Stimulated activated CD8-positive, alpha-beta memory T cell treated with anti-CD3 and anti-CD28 coated beads, Interleukin-15, amount 100 ng/mL, for 48 hours (primary cell): ENCODE measurements at regions not wholly inside any gene's neighbourhood (a gene's known extent, or its start where the extent isn't known, plus 50 kb on each side); places are given as distances from the start of the nearest gene placed in this dataset.

Experiments
- DNase-seq, 2 donors: peaks; one replicate each; pipeline ENCODE4 v3.0.0-alpha.2; 2020; ENCODE audit warnings: low read depth in 2 of 2

DNA sequence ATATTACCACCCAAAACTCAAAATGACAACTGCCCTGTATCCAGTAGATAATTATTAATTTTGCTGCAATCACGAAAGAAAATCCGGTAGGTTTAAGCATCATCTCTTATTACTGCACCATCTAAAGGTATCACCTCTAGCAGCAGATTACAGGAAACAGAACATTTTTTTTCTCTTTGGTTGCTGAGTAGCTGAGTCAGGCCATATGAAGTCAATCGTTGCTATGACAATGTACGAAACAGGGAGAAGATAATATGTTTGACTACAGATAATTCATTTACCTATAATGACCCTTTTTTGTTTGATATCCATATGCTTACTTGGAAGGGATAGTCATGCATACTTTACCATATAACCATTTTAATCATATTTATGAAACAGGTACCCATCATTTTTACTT, 831.6 kb upstream of the CHAC2 start:
- DNase-seq, result no peak

DNA sequence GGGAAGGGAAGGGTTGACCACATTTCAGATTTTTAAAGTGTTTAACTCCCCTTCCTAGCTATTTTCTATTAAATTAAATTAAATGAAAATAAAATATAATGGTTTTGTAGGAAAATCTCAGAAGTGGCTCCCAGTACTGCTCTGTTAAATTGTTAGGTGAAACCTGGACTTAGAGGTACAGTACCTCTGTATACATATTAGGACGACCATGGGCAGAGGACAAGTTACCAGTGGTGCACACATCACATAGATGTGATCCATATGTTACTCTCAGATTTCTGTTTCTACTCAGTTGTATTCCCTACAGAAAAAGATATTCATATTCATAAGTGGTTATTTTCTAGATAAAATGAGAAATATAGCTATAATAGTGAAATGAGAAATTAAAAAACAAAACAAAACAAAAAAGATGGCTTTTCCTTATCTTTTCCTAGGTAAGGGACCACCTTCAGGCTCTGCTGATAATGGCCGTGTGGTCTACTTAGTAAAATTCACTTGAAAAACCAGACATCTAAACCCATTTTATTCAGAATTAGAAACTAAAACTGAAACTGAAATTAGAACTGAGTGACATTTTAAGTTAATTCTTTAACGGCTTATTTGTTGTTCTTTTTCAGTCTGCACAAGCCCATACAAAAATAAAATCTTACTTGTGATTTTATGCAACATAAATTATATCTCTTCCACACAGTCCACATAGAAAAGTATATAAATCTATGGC, 832.5 kb upstream of the CHAC2 start:
- DNase-seq, result no peak

DNA sequence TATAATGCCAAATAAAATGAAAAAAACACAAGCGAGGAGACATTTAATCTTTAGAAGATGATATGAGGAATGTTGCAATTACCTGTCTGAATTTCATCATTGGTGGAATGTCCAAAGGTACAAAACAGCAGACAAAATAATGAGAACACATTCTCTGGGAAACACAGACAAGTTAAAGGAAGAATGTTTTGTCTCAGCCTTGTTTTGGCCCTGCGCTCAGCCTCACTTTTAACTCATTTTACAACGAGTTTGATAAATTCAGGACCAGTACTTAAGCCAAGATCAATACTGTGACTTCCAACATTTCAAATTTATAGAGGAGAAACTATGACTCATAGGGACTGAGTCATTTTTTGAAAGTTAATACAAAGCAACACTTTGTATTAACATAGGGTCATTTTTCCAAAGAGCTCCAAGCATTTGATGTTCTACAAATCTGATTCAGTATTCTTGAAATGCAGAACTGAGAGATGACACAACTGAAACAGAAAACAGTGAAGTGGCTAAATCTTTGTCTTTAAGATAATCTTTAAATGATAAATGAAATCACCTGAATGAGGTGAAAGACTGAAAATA, 833.2 kb upstream of the CHAC2 start:
- DNase-seq, result no peak

DNA sequence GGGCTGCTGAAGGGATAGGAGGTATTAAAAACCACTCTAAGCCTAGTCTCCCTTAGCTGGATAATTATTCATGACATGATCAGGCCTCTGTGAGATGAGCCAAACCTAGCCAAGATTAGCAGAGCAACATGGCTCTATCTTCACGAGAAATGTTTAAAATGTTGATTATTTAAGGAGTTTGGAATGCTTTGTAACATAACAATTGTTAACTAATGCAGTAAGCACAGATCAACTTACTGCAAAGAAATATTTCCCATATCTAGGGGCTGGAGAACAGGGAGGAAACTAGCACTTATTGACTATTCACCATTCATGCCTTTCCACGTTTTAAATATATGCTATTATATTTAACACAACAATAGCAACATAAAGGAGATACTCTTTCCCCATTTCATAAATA, 833.7 kb upstream of the CHAC2 start:
- no peak for DNase-seq

DNA sequence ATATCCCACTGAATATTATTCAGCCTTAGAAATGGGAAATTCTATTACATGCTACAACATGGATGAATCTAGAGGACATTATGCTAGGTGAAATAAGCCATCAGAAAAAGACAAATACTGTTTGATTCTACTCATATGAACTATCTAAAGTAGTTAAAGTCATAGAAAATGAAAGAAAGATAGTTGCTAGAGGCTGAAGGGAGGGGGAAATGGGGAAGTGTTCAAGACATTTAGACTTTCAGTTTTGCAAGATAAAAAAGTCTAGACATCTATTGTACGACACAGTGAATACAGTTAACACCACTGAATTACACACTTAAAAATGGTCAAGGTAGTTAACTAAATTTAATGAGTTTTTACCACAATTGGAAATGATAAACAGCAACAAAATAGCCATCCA, 835.9 kb upstream of the CHAC2 start:
- no peak for DNase-seq

DNA sequence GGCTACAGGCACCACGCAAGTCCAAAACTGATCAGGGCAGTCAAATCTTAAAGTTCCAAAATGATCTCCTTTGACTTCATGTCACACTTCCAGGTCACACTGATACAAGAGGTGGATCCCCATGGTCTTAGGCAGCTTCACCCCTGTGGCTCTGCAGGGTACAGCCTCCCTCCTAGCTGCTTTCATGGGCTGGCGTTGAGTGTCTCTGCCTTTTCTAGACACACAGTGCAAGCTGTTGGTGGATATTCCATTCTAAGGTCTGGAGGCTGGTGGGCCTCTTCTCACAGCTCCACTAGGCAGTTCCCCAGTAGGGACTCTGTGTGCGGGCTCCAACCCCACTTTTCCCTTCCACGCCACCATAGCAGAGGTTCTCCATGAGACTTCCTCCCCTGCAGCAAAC, 838.2 kb upstream of the CHAC2 start:
- DNase-seq, result no peak

DNA sequence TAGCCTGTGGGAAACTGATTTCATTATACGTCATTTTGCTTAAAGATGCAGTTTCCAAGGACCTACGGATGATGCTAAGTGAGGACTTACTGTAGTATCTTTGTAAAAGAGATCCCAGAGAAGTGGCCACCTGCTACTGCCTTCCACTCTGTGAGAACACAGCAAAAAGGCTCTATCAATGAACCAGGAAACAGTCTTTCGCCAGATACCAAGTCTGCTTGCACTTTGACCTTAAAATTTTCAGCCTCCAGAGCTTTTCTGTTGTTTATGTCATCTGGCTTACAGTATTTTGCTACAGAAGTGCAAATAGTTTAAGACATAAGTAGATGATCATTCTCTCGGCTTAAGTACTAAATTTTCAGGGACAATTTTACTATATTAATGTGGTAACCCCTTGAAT, 847.9 kb upstream of the CHAC2 start:
- no peak for DNase-seq

DNA sequence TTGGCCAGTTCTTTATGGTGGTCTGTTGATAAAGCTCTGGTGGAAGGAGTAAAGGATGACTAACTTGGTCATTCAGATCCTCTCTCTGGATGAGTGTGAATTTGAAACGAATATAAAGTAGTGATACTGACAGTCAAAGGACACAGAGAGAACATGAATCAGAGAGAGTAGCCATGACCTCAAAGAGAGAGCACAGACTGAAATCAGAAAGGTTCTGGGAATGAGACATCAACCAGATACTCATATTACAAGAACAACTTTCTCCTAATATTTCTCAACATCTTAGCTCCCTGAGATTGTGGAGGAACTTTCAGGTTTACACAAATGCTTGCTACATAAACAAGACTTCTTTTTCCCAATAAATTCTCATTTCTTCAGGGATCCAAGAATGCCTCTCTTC, 849.1 kb upstream of the CHAC2 start:
- DNase-seq, result no peak

DNA sequence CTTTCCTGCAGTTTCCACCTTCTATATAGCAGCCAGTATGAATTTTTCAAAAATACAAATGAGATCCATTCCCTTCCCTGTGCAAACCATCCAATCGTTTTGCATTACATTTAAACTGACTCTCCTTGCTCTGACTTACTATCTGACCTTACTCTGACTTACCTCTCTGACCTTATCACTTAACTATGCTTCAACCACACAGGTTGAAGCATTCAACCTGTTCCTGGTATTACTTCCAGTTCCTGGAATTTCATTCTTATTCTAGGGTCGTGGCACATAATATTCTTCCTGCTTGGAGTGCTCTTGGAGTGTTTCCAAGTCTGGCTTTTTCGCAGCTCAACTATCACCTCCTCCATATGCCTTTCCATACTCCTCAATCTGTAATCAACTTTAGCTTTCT, 850.6 kb upstream of the CHAC2 start:
- no peak for DNase-seq

DNA sequence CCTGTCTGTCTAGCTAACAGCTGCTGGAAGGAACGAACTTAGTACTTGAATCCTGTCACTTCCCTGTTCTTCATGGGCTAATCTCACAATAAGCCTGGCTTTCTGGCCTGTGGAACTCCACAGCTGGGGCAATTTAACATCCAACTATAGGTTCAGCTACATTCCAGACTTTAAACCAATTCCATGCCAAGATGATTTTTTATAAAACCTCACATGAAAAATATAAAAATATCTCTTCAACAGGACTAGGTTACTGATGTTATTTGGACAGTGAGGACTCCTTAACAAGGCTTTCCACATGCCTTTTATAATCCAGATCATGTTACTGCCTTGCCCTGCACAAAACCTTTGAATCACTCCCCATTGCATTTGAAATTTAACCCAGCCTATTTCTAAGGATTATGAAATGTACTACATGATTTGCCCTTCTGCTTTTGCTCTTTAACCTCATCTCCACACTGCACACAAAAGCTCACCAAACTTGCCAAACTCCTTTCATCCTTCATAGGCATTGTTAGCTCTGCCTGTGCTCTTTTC, 863.2 kb upstream of the CHAC2 start:
- no peak for DNase-seq

DNA sequence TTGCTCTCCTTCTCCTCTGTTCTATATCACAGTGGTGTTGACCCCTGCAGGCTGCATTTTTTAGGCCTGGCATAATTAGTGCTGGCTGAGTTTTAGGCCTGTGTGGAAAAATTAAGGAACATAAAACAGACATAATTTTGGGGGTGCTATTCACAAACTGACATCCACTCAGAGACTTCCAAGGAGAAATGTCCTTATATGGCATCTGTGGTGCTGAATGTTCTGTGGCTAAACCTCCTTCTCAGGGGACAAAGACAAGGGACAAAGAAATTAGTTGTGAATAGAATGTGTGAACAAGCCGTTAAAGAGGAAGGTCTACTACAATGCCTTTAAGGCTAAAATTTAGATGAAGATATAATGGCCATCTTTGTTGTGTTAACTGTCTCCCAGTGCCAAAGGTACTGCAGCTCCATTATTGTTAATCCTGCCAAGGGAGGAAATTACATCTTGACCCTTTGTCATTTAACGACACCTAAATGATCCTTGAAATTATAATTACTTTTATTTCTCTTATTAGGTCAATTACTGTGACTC, 870.0 kb upstream of the CHAC2 start:
- no peak for DNase-seq

DNA sequence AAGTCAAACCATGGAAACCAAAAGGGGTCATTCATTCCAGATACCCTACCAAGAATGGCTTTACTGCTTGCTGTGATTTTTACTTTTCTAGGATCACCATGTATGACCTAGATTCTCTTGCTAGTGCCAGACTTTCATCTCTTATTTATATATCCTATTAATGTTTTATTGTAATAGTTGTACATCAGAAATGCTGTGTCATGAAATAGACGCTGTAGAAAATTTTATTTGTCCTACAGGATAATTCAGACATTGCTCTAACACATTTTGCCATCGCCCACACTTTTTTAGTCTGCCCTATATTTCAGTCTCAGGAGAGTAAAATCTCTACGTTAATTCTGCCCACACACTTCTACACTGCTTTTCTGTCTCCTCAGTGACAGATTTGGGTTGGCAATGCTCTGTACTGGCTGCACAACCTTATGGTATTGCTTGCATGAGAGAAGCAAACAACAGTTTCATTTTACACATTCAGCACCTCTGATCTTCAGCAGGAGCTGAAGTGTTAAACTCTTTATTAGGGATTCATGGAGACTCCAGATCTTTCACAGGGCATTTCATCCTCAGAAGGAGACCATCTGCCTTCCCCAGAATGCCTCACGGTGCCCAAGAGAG, 871.8 kb upstream of the CHAC2 start:
- DNase-seq, result no peak

DNA sequence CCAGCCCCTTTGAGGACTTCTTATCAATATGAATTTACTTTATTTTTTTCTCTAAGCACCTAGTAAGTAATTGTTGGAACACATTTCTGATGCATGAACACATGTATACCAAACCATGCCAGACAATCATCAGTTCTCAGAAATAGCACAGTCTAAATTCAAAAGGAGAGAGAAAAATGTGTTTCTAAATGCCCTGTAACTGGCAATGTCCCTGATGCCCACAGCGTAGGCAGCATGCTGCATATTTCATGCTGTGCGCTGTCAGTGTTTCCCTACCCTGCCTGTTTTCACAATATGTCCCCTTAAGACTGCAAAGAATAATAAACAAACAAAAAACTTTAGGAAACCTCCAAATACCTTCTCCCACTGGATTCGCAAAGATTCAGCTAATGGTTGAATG, 881.0 kb upstream of the CHAC2 start:
- no peak for DNase-seq

DNA sequence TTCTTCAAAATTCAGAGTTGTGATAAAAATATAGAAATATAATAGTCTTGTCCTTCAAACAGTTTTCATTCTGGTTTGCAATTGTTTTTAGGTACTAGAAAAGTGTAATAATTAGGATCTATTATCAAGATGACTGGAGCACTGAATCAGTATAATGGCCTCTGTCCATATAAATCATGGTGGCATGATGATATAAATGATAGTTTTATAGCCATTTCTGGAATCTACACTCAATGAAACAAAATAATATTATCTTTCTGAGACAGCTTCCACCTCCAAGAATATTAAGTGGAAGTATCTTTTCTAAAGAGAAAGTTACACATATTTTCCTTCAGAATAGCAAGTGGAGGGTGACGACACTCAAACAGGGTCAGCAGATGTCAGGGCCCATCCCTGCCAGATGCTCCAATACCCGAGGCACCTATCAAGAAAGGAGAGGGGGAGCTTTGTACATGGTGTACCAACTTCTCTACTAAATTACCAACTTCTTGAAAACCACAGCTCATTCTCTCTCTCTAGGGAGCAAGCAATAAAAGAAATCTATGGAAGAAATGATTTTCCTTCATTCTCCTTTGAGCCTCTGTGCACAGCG, 882.7 kb upstream of the CHAC2 start:
- DNase-seq, result no peak

DNA sequence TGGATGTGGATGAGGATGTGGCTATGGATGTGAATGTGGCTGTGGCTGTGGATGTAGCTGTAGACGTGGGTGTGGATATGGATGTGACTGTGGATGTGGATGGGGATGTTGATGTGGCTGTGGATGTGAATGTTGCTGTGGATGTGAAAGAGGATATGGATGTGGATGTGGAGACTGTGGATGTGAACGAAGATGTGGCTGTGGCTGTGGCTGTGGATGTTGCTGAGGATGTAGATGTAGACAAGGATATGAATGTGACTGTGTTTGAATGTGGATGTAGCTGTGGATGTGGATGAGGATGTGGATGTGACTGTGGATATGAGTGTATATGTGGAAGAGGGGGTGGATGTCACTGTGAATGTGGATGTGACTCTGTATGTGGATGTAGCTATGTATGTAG, 884.6 kb upstream of the CHAC2 start:
- no peak for DNase-seq

DNA sequence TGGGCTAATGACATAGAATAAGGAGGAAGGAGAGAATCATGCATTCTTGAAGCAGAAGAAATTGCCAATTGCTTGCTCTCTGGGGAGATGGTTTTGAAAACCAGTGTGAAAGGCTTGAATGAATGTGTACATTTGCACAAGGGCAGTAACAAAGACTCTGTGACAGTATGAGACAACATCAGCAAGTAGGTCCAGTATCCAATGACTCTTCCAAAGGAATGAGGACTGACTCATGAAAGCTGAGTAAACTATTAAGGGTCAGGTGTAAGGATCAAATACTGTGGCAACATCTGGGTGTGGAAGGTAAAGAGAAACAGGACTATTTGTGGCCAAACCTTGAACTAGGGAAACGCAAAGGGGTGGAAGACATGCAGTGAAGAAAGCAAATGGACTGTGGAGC, 886.0 kb upstream of the CHAC2 start:
- no peak for DNase-seq

DNA sequence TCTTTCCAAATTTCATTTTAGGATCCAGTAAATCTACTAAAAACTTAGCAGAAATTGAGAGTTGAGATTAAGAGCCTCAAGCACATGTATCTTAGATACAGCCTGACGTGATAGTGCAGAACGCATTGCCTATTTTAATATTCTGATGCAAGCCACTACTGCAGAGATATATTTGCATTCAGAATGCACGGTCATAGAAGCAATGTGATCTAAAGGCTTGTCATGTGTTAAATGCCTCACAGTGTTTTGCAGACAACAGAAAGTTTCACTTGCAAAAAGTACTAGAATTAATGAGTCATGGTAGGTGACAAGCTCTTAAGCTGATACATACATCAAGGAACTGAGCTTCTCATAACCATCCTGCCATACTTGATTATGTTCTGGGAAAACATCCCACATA, 886.7 kb upstream of the CHAC2 start:
- DNase-seq, result no peak

DNA sequence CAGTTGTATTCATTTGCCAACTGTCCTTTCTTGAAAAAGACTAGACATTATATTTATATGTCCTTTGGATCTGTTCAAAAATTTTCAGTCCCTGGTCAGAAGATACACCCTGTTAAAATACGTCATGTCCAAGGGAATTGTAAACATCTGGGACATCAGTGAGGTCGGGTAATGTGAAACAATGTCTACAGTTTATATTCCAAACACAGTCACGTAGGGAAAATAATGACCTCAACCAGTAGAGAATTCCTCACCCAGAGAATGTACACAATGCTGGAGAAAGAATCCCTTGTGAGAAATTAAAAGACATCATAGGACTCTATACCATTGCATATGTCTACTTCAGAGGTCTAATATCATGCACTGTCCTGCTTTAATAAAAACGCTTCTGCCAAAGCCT, 888.0 kb upstream of the CHAC2 start:
- DNase-seq, result no peak

DNA sequence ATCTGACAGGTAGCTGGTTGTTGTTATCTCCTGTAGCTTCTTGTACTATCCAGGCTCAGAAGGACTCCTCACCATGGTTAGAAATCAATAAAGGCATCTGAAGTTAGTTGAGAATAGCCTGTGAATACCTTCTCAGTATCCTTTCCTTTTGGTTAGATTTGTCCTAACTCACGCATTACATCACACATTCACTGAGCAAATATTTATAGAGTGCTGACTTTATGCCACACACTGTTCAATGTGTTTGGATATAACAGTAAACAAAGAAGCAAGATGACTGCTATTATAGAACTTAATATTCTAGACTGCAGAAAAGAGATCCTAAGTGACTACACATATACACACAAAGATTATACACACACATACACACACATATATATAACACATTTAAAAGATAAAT, 889.9 kb upstream of the CHAC2 start:
- DNase-seq, result no peak

DNA sequence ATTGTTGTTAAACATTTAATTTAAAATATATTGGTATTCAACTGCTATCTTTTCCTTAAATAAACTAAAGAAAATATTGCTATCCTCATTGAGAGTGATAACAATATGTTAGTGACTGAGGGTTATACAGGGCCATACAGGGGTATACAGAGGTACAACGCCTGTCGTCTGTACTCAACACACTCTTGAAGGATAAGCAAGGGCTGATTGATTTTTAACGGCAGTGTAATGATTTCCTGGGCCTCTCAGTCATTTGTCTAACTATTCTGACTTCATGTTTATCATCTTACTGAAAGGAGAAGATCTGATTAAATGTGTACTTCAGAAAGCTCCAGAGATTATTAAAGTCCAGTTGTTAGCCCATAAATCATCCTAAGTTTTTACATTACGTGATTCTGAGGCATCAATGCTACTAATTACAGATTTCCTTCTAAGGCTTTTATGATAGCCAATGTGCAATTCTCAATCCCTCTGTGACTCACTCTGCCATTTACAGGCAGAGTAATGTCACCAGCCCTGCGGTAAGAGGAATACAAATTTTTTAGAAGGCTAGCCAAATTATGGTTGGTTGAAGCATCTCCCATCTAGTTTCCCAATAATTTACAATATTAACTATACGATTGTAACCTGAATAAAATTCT, 893.0 kb upstream of the CHAC2 start:
- DNase-seq, result no peak

DNA sequence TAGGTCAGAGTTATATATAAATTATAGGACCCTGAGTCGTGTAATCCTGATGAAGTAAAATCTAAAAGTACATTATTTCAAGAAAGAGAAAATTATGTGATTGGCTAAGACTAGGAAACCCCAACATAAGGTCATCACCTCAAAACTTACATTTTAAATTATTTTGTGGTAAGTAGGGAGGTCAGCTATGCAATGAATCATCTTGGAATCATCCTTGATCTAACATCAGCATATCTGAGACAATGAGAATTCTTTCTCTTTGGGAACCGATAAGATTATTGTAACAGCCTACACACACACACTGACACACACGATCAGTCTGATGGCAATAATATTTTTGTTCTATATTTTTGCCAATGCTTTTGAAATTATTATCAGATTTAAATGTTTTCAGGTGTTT, 904.8 kb upstream of the CHAC2 start:
- DNase-seq, result no peak

DNA sequence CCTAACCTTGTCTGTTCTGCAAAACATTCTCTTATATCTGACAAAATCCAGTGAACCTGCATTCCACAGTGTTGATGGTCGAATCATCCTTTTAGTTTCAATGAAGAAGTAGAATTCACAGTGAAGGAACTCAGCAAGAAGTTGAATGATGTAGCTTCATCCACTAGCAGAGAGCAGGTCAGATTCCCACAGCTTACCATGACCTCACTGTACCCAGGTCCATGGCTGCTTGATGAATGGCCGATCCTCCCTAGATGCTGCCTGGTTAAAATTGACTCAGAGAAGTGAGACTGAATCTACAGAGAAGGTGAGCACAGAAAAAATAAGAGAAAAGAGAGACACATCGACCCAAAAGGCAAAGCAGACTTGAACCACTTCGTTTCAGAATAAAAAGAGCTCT, 906.0 kb upstream of the CHAC2 start:
- DNase-seq, result no peak
